NT2/D1 (cell line): ENCODE measurements at regions not wholly inside any gene's neighbourhood (a gene's known extent, or its start where the extent isn't known, plus 50 kb on each side); places are given as distances from the start of the nearest gene placed in this dataset.

Experiments
- SUZ12 ChIP-seq: IDR thresholded peaks from 2 replicates; pipeline ENCODE4 v1.6.1; 2011; ENCODE audit not compliant: insufficient read length, insufficient read depth; ENCODE audit errors: extremely low read depth
- YY1 ChIP-seq: IDR thresholded peaks from 2 replicates; pipeline ENCODE4 v1.6.1; 2011; ENCODE audit not compliant: insufficient read length, insufficient read depth
- ZNF274 ChIP-seq: IDR thresholded peaks from 2 replicates; pipeline ENCODE4 v1.6.1; 2011; ENCODE audit warnings: mild to moderate bottlenecking, low read depth, low read length

DNA sequence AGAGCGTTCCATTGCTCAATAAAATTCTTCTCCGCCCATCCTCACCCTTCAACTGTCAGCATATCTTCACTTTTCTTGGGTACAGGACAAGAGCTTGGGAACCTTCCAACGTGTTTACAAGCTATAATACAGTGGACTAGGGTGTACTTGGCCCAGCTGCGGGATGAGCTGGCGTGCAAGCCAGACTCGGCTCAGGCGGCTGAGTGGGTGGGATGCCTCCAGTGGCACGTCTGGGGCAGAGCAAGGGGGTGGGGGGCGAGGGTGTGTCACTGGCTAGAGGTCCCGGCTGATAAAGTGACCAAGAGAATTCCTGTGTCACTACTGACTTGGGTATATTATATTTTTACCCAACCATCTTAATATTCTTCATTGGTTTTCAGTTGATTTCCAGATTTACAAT, 179.7 kb downstream of the EVA1A start:
- TF ChIP-seq ZNF274, result no peak
- TF ChIP-seq YY1, result no peak
- no peak for TF ChIP-seq SUZ12
